H1 (cell line): ENCODE measurements at regions not wholly inside any gene's neighbourhood (a gene's known extent, or its start where the extent isn't known, plus 50 kb on each side); places are given as distances from the start of the nearest gene placed in this dataset.
"Not testable (repeated sequence)": the region's sequence is repeated elsewhere in the genome, so short reads cannot be mapped to it uniquely, and the experiment has no call there.

Source experiments
- CTCF ChIA-PET: fragments of 300-600 bp; sonication (Branson Sonifier 250); formaldehyde crosslinking; loops from one replicate; lab custom pipeline; 2021; ENCODE audit not compliant: partially characterized antibody; lab: Charles Lee
- POLR2A ChIA-PET: fragments of 300-600 bp; sonication (Branson Sonifier 250); formaldehyde crosslinking; loops from one replicate; lab custom pipeline; 2021; ENCODE audit warnings: inconsistent platforms; ENCODE audit not compliant: partially characterized antibody; lab: Charles Lee
- DNase-seq, 2 experiments: peaks; one replicate each; pipeline versions ENCODE4 v3.0.0 to v3.0.0-alpha.2; 2010 to 2022; ENCODE audit warnings: low spot score in 2 of 2, low read depth in 1 of 2, mixed read lengths in 1 of 2
- FAIRE-seq: peaks from 2 replicates; lab custom pipeline; 2011; peaks lifted over from hg19 to GRCh38; lab: Jason Lieb, UNC
- H2AFZ ChIP-seq: 2 replicates; pipeline ENCODE4 v1.8.1; 2012; ENCODE audit warnings: low read length, inconsistent platforms
- H2AK5ac ChIP-seq: 2 replicates; pipeline ENCODE4 v1.6.1; 2013; ENCODE audit warnings: low read depth, low read length
- H2BK120ac ChIP-seq: replicated peaks from 2 replicates; pipeline ENCODE3; 2013; ENCODE audit warnings: low read depth, low read length, inconsistent platforms
- H2BK12ac ChIP-seq: 2 replicates; pipeline ENCODE4 v1.6.1; 2013; ENCODE audit warnings: low read depth, low read length
- H2BK15ac ChIP-seq: 2 replicates; pipeline ENCODE4 v1.6.1; 2013; ENCODE audit warnings: low read length
- H2BK20ac ChIP-seq: 2 replicates; pipeline ENCODE4 v1.6.1; 2013; ENCODE audit warnings: low read length
- H2BK5ac ChIP-seq: 2 replicates; pipeline ENCODE4 v1.6.1; 2013; ENCODE audit warnings: low read depth, low read length
- H3K14ac ChIP-seq: 2 replicates; pipeline ENCODE4 v1.6.1; 2013; ENCODE audit warnings: inconsistent platforms; ENCODE audit not compliant: insufficient read length
- H3K18ac ChIP-seq: 2 replicates; pipeline ENCODE4 v1.6.1; 2013; ENCODE audit warnings: low read length; ENCODE audit errors: extremely low read depth
- H3K23ac ChIP-seq: 2 replicates; pipeline ENCODE4 v1.6.1; 2013; ENCODE audit warnings: inconsistent platforms; ENCODE audit not compliant: insufficient read length
- H3K23me2 ChIP-seq: 2 replicates; pipeline ENCODE4 v1.6.1; 2013; ENCODE audit warnings: low read depth, low read length
- H3K27ac ChIP-seq: 2 replicates; pipeline ENCODE4 v1.6.1; 2011; ENCODE audit warnings: low read depth, low read length, inconsistent platforms
- H3K27me3 ChIP-seq, 4 experiments: replicated peaks in 1 of 4; 1 replicate in 1 of 4; 2 replicates in 3 of 4; pipeline versions ENCODE4 v1.6.1 to v1.8.1; 2011 to 2013; ENCODE audit warnings: low read length in 3 of 4, mild to moderate bottlenecking in 3 of 4, inconsistent platforms in 2 of 4, mixed read lengths in 2 of 4, moderate library complexity in 1 of 4; ENCODE audit not compliant: control insufficient read depth in 3 of 4, insufficient read depth in 3 of 4; ENCODE audit errors: extremely low read depth in 1 of 4
- H3K36me3 ChIP-seq, 4 experiments: 2 replicates each; pipeline versions ENCODE4 v1.6.1 to v1.8.1; 2011 to 2013; ENCODE audit warnings: mild to moderate bottlenecking in 4 of 4, low read length in 3 of 4, moderate library complexity in 2 of 4, control low read depth in 1 of 4, inconsistent platforms in 1 of 4; ENCODE audit not compliant: insufficient read depth in 4 of 4, control insufficient read depth in 2 of 4
- H3K4ac ChIP-seq: replicated peaks from 2 replicates; pipeline ENCODE3; 2013; ENCODE audit warnings: low read length, low read depth, mixed read lengths, inconsistent platforms; ENCODE audit not compliant: insufficient read length
- H3K4me1 ChIP-seq, 4 experiments: replicated peaks in 1 of 4; 1 replicate in 1 of 4; 2 replicates in 3 of 4; pipeline versions ENCODE4 v1.6.1 to v1.8.1; 2011 to 2013; ENCODE audit warnings: low read length in 3 of 4, inconsistent platforms in 2 of 4, mixed read lengths in 1 of 4; ENCODE audit not compliant: insufficient read depth in 4 of 4, control insufficient read depth in 3 of 4
- H3K4me2 ChIP-seq, 2 experiments: 2 replicates each; pipeline versions ENCODE4 v1.6.1 to v1.8.1; 2011 to 2013; ENCODE audit warnings: low read depth in 2 of 2, low read length in 2 of 2, control low read depth in 1 of 2, inconsistent platforms in 1 of 2, mild to moderate bottlenecking in 1 of 2; ENCODE audit not compliant: insufficient read depth in 1 of 2
- H3K4me3 ChIP-seq, 4 experiments: fragments of 200-600, 300-600 bp in 1 of 4; sonication (generic), shearing (Covaris generic), sonication (Bioruptor Twin) in 1 of 4; 2 replicates each; pipeline versions ENCODE4 v1.5.1 to v1.8.1; 2011 to 2016; ENCODE audit warnings: low read length in 4 of 4, low read depth in 3 of 4, control low read depth in 2 of 4, inconsistent platforms in 2 of 4, mild to moderate bottlenecking in 2 of 4, mixed read lengths in 1 of 4, moderate library complexity in 1 of 4; ENCODE audit not compliant: insufficient read depth in 2 of 4; ENCODE audit errors: extremely low read depth in 1 of 4
- H3K56ac ChIP-seq: replicated peaks from 2 replicates; pipeline ENCODE3; 2013; ENCODE audit warnings: low read depth, mild to moderate bottlenecking, mixed read lengths, low read length, inconsistent platforms; ENCODE audit not compliant: insufficient read length
- H3K79me1 ChIP-seq: 2 replicates; pipeline ENCODE4 v1.6.1; 2013; ENCODE audit warnings: low read depth, low read length, control low read depth
- H3K79me2 ChIP-seq, 2 experiments: 2 replicates each; pipeline versions ENCODE4 v1.6.1 to v1.8.1; 2012 to 2013; ENCODE audit warnings: low read length in 2 of 2, mild to moderate bottlenecking in 2 of 2, inconsistent platforms in 1 of 2; ENCODE audit not compliant: insufficient read depth in 2 of 2, control insufficient read depth in 1 of 2
- H3K9ac ChIP-seq, 4 experiments: replicated peaks in 1 of 4; 1 replicate in 1 of 4; 2 replicates in 3 of 4; pipeline versions ENCODE4 v1.6.1 to v1.8.1; 2011 to 2013; ENCODE audit warnings: low read depth in 3 of 4, low read length in 3 of 4, control low read depth in 2 of 4, mild to moderate bottlenecking in 2 of 4, moderate library complexity in 2 of 4, inconsistent platforms in 1 of 4; ENCODE audit errors: extremely low read depth in 1 of 4
- H3K9me3 ChIP-seq, 2 experiments: 2 replicates each; pipeline versions ENCODE4 v1.6.1 to v1.8.1; 2012 to 2013; ENCODE audit warnings: mild to moderate bottlenecking in 2 of 2, moderate library complexity in 2 of 2, control low read depth in 1 of 2, inconsistent platforms in 1 of 2, low read depth in 1 of 2, low read length in 1 of 2, mixed read lengths in 1 of 2; ENCODE audit not compliant: insufficient read depth in 2 of 2
- H4K20me1 ChIP-seq, 2 experiments: replicated peaks in 1 of 2; 2 replicates each; pipeline versions ENCODE3 to v1.8.1; 2011 to 2013; ENCODE audit warnings: inconsistent platforms in 2 of 2, low read length in 2 of 2, mild to moderate bottlenecking in 1 of 2; ENCODE audit not compliant: insufficient read depth in 2 of 2, control insufficient read depth in 1 of 2
- H4K5ac ChIP-seq: 2 replicates; pipeline ENCODE4 v1.6.1; 2013; ENCODE audit warnings: low read length, low read depth, mixed read lengths, inconsistent platforms; ENCODE audit not compliant: insufficient read length
- H4K8ac ChIP-seq: 2 replicates; pipeline ENCODE4 v1.8.0; 2013; ENCODE audit warnings: mild to moderate bottlenecking, moderate library complexity, low read length, inconsistent platforms; ENCODE audit not compliant: insufficient read depth; ENCODE audit errors: extremely low read depth
- H4K91ac ChIP-seq: replicated peaks from 2 replicates; pipeline ENCODE3; 2013; ENCODE audit warnings: low read length, mixed read lengths, inconsistent platforms; ENCODE audit not compliant: insufficient read length
- PHF8 ChIP-seq: fragments of 200-600 bp; sonication (generic); conservative IDR thresholded peaks from 2 replicates; pipeline ENCODE4 v1.7.1; 2012; ENCODE audit warnings: low read depth, mild to moderate bottlenecking, inconsistent platforms, low read length, moderate library complexity
- POLR2A ChIP-seq, 2 experiments: IDR thresholded peaks; 1 replicate in 1 of 2; 2 replicates in 1 of 2; pipeline ENCODE4 v1.6.1; 2011; ENCODE audit warnings: low read depth in 2 of 2, low read length in 2 of 2, mild to moderate bottlenecking in 2 of 2; ENCODE audit errors: control extremely low read depth in 1 of 2
- TAF7 ChIP-seq: optimal IDR thresholded peaks from 2 replicates; pipeline ENCODE3; 2011; ENCODE audit warnings: low read depth, mild to moderate bottlenecking, inconsistent platforms, low read length, moderate library complexity, borderline replicate concordance
- WGBS, 2 experiments: shearing (Covaris generic) in 1 of 2; methylation state at CpG; one replicate each; pipeline versions ENCODE4 v1.1.6 to v1.1.7; 2013 to 2015; ENCODE audit warnings: low lambda C conversion rate in 2 of 2, mixed read lengths in 2 of 2, inconsistent platforms in 1 of 2, low coverage in 1 of 2, missing lambda C conversion rate in 1 of 2; ENCODE audit not compliant: insufficient replicate concordance in 2 of 2, insufficient coverage in 1 of 2, insufficient read length in 1 of 2; ENCODE audit errors: extremely low coverage in 1 of 2, missing lambda C conversion rate in 1 of 2; 5-methylcytosine and 5-hydroxymethylcytosine counted together

GRCh38 chr5:32165-32564, 59.8 kb upstream of the PLEKHG4B start:
- H2AK5ac ChIP-seq, result no peak overlapping the region
- DNase-seq, result no peak
- no peaks in the 10 kb centered on the region for H3K9me3 ChIP-seq
- no peak overlapping the region for H4K5ac ChIP-seq
- H2BK20ac ChIP-seq, result no peak overlapping the region
- H3K4ac ChIP-seq, result no peak overlapping the region
- no peak overlapping the region for H4K91ac ChIP-seq
- H2BK120ac ChIP-seq, result no peak overlapping the region
- no peak overlapping the region for H3K4me3 ChIP-seq
- CTCF ChIA-PET, result no interaction called here
- TF ChIP-seq TAF7 (no peak), POLR2A (IDR thresholded peaks at IDR 0.05; ENCODE audit: control extremely low read depth in 1 of 2, low read depth in 2 of 2, low read length in 2 of 2) (no peak), PHF8 (no peak)
- TF ChIP-seq, all 59 proteins: peak for 0
- H2AFZ ChIP-seq, result no peak overlapping the region
- H3K4me2 ChIP-seq, result no peak overlapping the region
- no peaks in the 10 kb centered on the region for H3K23me2 ChIP-seq
- no peaks in the 10 kb centered on the region for H3K4me1 ChIP-seq
- FAIRE-seq, result no peak
- no peak overlapping the region for H3K18ac ChIP-seq
- H3K9ac ChIP-seq, result no peak overlapping the region
- H3K79me2 ChIP-seq, result no peaks in the 10 kb centered on the region
- H4K8ac ChIP-seq, result no peak overlapping the region; the same call in none of the 2 replicates
- H3K23ac ChIP-seq, result no peak overlapping the region
- no peaks in the 10 kb centered on the region for H3K79me1 ChIP-seq
- no peak overlapping the region for H3K27ac ChIP-seq
- H4K20me1 ChIP-seq, result no peaks in the 10 kb centered on the region
- POLR2A ChIA-PET, result no interaction called here
- H3K56ac ChIP-seq, result no peak overlapping the region
- H2BK5ac ChIP-seq, result no peak overlapping the region
- no peaks in the 10 kb centered on the region for H3K36me3 ChIP-seq
- 86% methylated on average over 4 of the region's 4 CpGs; no CpG with 5 or more reads in 1 of the 2 experiments for WGBS, 2 experiments
- no peak overlapping the region for H2BK15ac ChIP-seq
- H3K14ac ChIP-seq, result no peak overlapping the region
- no peak overlapping the region for H2BK12ac ChIP-seq
- H3K27me3 ChIP-seq, result no peaks in the 10 kb centered on the region; a peak in 1 of 7 replicates

DNA sequence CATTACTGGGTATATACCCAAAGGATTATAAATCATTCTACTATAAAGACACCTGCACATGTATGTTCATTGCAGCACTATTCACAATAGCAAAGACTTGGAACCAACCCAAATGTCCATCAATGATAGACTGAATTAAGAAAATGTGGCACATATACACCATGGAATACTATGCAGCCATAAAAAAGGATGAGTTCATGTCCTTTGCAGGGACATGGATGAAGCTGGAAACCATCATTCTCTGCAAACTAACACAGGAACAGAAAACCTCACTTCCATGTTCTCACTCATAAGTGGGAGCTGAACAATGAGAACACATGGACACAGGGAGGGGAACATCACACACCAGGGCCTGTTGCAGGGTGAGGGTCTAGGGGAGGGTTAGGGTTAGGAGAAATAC, 56.4 kb upstream of the PLEKHG4B start:
- POLR2A ChIA-PET, result interaction anchor here (0.7 to 1.2 kb wide), 2 partner anchors 12 to 15 kb away, joined by 3 read pairs; no protein-coding TSS in a partner anchor
- H3K23me2 ChIP-seq, FAIRE-seq, H3K27me3 ChIP-seq, H3K18ac ChIP-seq, H4K5ac ChIP-seq, H2BK12ac ChIP-seq, H2BK15ac ChIP-seq, H3K4me3 ChIP-seq, H2BK120ac ChIP-seq, H2AFZ ChIP-seq, H3K4ac ChIP-seq, H3K4me1 ChIP-seq, H4K91ac ChIP-seq, H3K14ac ChIP-seq, H3K9ac ChIP-seq, H2AK5ac ChIP-seq, H3K27ac ChIP-seq, H3K36me3 ChIP-seq, H3K79me2 ChIP-seq, H3K23ac ChIP-seq, H3K56ac ChIP-seq, H3K9me3 ChIP-seq, H4K8ac ChIP-seq, H4K20me1 ChIP-seq, H2BK20ac ChIP-seq, H3K4me2 ChIP-seq, DNase-seq, H3K79me1 ChIP-seq, H2BK5ac ChIP-seq, CTCF ChIA-PET: not testable (repeated sequence)
